ENCODE measurements at regions not wholly inside any gene's neighbourhood (a gene's known extent, or its start where the extent isn't known, plus 50 kb on each side); places are given as distances from the start of the nearest gene placed in this dataset.
"Not testable (repeated sequence)": the region's sequence is repeated elsewhere in the genome, so short reads cannot be mapped to it uniquely, and the experiment has no call there.

DNA sequence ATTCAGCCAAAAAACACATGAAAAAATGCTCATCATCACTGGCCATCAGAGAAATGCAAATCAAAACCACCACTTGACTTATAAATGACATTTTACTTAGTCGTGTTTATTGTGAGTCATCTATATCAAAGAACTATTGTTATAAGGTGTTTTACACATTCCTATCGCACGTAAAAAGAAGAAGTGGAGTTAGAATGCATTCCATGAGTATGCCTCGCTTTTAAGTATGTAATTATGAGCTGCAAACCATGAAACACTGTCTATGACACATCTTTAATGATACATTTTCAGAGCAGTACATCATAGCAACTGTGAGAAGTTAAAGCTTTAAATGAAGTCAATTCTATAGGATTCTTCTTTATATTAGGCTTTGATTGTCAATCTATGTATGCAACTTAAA, 614.3 kb upstream of the ADAMTS5 start:
- no peak for DNase-seq

DNA sequence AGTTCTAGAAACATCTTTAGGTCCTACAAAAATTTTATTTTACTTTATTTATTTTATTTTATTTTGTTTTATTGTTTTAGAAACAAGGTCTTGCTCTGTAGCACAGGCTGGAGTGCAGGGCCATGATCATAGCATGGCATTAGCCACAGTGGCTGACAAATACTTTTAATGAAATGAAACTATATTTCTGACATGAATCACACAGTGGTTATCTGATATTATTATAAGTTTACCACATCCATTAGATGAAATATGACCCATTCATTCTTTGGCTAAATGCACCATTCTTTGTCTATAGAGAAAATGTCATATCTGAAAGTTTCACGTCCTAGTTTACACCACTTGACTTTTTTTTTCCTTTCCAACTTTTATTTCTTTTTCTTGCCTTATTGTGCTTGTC, 613.4 kb upstream of the ADAMTS5 start:
- no peak for DNase-seq

DNA sequence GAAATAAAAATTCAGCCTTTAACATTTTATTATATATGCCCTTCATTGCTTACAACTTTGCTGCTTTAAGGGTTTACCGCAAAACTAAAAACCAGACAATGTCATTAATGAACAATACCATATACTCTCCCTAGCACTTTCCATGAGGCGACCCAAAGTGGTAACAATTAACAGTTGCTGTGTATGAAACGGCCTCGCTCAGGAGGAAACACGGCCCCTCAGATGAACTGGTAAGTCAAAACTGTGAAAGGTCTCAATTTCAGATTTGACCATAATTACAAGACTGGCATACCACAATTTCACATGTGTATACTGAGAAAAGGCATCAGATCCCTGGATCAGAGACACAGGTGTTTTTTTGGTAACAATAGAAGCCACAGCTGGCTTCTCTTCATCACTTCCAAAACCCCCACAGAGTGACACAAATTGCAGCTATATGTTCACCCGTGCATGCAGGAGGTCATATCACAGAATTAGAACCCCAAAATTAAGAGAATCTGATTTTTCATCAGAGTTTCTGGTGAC, 611.9 kb upstream of the ADAMTS5 start:
- no peak for DNase-seq

DNA sequence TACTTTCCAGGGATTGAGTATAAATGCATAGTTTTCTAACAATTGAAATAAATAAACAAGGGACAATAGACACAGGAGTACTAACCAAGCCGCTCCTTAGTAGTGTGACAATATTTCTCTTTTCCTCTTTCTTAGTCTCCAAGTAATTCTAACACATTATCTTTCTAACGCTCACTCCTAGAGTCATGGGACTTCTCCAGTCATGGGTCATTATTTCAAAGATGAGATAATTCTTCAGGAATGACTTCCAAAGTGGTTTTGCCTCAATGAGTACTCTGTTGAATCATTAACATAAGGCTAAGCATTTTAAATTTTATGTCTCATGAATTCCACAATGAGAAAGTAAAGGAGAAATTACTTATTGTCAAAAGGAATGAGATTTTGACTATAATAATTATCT, 605.8 kb upstream of the ADAMTS5 start:
- DNase-seq: no peak

DNA sequence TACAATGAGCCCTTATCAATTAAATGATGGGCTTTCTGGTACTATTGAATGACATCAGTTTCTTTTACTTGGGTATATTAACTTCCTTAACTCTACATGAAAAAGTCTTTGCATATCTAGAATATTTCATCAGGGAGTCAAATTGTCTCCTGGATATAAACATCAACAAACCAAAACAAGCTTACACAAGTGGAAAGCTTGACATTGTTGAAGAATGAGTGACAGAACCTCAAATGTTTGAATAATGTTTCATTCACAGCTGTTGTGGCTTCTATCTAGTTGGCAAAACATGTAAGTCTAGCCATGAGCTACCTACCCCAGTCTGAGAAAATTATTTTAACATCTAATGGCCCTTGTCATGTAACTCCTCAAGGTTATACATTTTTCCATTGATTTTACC, 604.8 kb upstream of the ADAMTS5 start:
- DNase-seq: no peak

DNA sequence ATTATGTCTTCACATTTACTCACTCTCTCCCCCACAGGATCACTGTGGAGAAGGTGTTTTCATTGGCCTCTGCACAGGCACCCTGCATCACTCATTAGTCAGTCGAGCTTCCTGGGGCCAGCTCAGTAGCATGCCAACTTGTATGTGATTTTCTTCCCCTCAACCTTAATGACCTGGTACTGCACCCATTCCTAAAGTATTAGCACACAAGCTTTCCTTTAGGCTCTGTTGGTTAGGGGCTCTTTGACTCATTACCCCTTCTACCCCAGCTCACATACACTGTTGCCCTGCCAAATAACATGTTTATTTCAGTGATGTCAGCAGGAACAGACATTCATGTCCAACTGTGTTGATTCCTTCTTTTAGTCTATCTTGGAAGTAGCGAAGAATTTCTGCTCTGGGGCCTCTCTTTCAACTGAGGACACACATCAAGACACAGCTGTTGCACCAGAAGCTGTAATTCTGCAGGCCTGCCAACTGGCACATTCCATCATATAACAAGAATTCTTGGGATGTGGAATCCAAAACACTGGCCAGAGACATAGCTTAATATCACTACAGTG, 603.5 kb upstream of the ADAMTS5 start:
- DNase-seq: no peak

DNA sequence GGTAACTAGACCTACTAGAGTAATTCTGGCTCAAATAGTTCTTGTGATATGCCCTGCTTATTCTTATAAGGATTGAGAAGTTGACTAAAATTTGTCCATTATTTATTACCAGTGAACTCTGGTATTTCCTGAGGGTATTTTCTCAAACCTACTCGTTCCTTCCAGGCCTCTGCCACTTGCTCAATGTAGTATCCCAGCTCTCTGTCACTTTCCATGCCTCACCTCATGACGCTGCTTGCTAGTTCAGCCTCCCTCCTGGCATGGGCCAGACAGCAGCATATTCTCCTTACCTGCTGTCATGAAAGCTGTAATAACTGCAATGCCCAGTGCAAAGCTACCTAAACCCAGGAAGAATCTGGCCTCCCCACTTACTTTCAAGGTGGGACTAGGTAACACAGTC, 602.9 kb upstream of the ADAMTS5 start:
- no peak for DNase-seq

DNA sequence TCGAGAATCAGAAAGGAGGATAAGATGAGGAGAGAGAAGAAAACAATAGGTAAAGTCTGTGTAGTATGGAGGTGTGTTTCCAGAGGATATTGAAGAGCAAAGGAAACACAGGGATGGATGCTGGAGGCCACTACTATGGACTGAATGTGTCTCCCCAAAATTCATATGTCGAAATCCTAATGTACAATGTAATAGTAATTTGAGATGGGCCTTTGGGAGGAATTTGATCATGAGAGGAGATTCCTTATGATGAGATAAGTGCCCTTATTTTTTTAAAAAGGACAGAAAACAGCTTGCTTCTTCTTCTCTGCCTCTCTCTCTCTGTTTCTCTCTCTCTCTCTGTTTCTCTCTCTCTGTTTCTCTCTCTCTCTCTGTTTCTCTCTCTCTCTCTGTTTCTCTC, 602.2 kb upstream of the ADAMTS5 start:
- DNase-seq: no peak

DNA sequence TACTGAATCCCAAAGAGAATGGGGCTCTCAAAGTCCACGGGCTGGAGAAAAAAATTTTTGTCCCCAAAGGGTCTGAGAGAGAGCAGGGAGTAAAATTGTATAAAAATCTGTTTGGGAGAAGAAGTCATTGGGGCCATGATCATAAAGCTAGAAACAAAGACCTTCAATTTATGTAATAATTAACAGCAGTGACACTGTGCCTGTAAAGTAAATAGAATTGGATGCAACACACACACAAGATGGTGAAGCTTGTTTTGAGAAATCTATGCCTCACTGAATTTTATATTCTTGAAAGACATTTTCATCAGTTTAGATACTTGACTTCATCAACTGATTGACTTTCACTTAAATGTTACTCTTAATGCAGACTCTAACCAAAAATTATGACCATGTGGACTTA, 600.5 kb upstream of the ADAMTS5 start:
- no peak for DNase-seq

DNA sequence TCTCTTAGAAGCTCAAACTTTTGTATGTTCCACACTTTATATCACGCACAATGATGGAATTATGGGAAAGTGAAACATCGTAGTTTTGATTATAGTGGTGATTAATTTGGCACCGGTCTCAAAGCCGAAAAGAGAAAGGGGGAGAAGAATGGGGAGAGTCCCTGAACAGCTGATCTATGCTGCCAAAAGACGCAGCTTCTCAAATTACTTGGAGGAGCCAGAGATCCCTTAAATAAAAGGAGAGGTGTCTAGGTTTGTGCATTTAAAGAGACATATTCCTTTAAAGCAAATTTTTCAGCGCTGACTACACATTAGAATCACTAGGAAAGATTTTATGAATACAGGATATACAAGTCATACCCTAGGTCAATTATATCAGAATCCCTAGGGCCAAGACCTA, 599.6 kb upstream of the ADAMTS5 start:
- DNase-seq: no peak

DNA sequence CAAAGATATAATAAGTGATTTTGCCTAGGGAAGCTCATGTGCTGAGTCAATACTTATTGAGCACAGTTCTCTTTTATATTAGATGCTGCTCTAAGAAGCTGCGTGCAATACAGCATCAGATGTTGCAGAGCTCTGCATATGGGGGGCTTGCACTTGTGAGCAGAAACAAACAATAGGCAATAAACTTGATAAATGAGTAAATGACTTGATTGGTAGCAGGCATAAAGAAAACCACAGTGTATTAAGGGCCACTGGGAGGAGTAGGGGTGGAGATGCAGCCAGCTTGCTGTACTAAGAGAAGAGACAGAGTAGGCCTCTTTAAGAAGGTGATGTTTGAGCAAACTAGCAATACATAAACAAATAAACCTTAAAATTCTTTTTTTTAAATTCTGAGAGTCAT, 598.5 kb upstream of the ADAMTS5 start:
- no peak for DNase-seq

DNA sequence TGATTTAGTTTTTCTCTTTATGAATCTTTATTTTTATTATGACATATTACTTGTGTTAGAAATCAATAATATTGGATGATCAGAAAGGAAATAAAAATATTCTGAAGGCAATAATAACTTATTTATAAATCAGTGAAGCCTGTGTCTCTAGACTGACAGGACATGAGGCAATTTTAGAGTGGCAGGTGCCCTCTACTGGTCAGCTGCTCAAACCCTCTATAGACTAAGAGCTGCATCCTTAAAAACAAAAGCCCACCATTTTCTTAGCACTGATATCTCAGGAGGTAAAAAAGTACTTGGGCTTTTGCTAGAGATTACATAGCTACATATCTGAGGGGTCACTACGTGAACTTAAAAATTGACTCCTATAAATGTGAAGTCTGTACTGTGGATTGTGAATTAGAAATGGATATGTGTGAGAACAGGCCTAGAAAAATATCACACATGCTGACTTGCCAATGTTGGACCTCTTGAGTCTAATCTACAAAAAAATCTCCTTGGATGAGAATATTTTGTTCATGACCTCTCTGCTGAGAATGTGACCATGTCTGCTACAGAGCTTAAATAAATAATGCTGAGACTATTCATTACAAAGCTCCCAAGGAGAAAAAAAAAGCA, 597.9 kb upstream of the ADAMTS5 start:
- DNase-seq: no peak

DNA sequence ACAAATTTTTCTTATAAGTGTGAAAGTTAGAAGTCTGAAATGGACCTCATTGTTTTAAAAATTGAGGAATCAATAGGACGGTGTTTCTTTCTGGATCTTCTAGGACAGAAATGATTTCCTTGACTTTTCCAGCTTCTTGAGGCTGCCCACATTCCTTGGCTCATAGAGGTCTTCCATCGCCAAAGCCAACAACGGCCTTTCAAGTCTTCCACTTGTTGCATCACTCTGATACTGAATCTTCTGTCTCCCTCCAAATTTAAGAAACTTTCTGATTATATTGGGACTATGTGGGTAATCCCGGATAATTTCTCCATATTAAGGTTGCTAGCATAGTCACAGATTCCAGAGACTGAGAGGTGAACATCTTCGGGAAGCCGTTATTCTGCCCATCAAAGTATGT, 595.4 kb upstream of the ADAMTS5 start:
- DNase-seq: no peak

DNA sequence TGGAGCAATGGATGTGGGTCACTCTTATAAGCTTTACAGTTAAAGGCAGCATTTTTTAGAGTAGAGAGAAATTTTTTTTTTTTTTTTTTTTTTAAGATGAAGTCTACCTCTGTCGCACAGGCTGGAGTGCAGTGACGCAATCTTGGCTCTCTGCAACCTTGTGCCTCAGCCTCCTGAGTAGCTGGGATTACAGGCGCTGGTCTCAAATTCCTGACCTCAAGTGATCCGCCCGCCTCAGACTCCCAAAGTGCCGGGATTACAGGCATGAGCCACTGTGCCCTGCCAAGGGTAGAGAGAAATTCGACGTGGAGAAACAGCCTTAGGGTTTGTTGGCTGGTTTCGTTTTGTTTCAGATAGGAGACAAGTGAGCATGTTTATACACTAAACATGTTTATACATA, 594.2 kb upstream of the ADAMTS5 start:
- no peak for DNase-seq

DNA sequence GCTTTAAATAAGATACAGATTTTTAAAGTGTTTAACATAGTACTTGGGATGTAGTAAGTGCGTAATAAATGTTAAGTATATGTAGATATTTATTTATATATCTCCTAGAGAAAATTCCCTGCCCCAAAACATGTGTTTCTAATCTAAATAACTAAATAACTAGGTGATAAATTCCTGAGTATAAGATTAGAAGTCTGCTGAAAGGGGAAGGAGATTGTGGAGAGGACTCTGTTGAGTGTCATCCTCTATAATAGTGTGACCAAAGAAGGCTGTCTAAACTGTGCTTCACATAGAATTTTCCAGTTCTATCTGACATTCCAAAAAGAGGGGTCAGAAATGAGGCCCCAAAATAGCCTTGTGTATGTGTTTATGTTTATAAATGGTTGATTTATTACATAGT, 590.5 kb upstream of the ADAMTS5 start:
- no peak for DNase-seq

DNA sequence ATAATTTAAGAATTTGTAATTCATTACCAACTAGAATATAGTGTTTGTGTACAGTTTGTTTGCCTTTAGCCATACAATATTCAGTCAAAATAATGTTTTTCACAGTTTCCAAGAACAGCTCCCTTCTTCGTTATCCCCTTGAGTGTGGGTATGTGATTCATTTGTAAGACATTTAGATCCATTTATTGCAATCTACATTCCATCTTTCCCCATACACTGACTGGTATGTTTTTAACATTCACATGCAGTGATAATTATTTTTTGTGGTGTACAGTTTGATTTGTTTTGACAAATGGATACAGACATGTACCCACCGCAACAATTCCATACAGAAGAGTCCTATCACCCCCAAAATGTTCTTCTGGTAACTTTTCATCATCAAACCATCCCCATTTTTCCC, 589.1 kb upstream of the ADAMTS5 start:
- DNase-seq: no peak

DNA sequence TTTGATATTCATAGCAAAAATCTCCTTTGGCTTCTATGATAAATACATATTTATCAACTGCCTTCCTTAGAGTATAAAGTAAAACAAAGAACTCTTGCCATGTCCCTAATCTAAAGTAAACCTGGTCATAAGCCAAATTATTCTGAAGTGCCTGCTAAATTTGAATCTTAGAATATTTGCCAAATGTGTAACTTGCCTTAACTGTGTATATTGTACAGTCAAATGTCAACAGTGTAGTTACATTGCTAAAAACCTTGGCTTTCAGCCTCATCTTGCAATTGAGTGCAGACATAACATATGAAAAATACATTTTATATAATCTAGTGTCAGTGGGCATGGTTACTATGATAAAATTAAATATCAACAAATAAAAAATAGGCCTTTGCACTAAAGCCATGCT, 583.4 kb upstream of the ADAMTS5 start:
- DNase-seq: no peak

DNA sequence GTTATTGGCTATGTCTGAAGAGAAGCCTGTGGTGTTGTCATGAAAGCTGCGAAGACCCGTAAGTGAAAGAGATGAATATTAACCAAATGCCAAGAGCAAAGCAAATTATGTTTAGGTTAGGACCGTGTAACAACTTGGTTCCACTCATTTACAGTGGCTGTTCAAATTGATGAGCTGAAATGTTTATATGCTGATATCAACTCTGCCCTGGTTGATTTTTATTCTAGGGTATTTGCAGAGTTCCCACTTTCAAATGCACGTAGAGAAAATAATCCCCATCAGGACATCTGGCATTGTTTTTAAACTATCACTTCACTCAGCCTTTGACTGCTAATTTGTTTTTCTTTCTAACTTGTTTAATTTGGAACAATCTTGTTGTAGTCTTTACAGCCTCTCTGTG, 581.6 kb upstream of the ADAMTS5 start:
- DNase-seq: no peak

DNA sequence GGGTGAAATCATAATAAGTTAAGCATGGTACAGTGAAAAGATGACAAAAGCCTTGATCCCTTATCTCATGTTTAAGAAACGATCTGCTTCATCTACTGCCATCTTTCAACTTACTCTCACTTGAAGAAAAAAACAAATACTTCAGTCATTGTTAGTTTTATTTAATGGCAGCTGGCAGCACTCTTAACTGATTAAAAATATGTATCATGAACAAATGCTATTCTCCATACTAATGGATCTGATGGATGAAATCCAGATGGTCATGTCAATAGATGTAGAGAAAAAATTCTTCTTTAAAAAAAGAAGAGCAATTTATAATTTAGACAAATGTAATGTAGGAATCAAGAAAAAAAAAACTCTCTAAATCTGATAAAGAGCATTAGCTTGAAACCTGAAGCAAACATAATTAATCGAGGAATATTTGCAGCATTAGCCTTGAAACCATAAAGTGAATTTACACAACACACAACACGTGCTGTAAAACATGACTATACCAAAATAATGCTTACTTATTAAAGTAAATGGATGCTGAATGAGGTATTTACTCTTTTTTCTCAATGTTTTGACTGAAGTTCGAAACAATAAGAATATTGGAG, 579.0 kb upstream of the ADAMTS5 start:
- no peak for DNase-seq

DNA sequence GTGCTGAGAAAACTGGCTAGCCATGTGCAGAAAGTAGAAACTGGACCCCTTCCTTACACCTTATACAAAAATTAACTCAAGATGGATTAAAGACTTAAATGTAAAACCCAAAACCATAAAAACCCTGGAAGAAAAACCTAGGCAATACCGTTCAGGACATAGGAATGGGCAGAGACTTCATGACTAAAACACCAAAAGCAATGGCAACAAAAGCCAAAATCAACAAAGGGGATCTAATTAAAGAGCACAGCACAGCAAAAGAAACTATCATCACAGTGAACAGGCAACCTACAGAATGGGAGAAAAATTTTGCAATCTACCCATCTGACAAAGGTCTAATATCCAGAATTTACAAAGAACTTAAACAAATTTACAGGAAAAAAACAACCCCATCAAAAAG, 575.2 kb upstream of the ADAMTS5 start:
- DNase-seq: not testable (repeated sequence)

DNA sequence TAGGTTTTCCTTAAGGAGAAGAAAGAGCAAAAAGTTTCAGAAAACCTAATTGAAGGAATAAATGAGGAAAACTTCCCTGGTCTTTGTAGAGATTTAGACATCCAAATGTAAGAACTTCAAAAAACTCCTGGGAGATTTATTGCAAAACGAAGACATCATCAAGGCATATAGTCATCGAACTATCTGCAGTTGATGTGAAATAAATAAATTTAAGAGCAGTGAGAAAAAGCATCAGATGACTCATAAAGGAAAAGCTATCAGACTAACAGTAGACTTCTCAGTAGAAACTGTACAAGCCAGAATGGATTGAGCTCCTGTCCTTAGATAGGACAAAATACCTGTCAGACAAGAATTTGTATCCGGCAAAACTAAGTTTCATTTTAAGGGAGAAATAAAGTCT, 569.4 kb upstream of the ADAMTS5 start:
- no peak for DNase-seq

DNA sequence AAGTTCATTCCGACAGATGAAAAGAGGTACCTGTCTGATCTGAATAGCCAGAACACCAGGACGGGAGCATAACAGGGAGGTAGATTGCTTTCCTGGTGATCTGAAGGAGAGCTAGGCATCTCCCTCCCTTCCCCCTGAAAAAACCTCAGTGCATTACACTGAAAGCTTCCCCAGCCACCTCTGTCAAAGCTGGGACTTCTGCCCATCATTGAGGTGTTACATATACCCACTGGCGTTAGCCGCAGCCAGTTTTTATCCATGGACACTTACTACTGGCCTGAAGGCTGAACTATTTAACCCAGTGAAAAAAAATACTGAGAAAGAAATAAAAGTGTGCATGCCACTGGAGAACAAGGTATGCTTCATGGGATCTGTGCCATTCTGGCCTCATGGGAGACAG, 568.3 kb upstream of the ADAMTS5 start:
- no peak for DNase-seq

DNA sequence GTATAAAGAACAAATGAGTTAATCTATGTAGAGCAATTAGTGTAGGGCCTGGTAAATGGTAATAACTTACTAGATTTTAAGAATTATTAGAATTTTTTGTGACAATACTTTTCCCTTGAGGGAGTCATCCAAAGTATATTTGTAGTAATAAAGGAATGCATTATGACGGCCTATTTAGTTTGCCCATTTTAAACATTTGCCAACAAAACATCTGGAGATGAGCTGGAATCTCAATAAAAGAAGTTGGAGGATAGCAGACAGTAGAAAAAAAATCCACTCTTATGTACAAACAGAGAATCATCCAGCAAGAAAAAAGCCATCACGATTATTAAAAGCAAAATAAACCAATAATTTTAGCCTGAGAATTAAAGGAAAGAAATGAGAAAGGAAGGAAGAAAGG, 567.3 kb upstream of the ADAMTS5 start:
- no peak for DNase-seq

DNA sequence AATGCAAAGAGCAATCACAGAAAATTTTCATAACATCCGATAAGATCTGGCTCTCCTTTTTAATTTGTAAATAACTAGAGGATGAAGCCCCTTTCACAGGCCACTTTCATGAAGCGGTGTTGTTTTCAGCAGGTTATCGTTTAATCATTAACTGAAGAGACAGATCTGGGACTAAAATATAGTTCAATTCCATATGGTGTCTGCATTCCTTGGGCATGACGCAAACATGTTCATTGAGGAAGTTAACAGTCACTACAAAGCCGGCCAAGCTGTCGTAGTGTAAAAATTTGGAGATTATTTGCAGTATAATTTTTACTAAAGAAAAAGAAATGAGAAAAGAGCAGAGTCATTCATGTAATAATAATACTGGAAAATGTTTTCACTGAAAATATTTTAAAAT, 565.2 kb upstream of the ADAMTS5 start:
- no peak for DNase-seq

DNA sequence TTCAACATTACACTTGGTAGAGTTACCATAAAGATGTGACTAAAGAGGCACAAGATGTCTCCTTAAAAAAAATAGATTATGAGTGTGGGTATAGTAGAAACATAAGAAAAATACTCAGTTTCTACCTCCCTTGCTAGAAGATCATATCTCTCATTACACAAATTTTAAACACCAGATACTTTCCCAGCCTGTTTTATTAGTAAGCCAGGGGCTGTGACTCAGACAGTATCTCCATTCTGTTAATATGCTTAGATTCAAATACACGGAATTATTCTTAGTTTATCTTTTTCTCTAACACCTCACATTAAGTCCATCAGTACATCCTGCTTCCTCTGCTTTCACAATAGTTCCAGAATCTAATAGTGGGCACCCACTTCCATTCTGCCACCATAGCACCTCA, 561.8 kb upstream of the ADAMTS5 start:
- DNase-seq: no peak

Measured in KG1 (cell line).